B cell (primary cell): ENCODE measurements at regions not wholly inside any gene's neighbourhood (a gene's known extent, or its start where the extent isn't known, plus 50 kb on each side); places are given as distances from the start of the nearest gene placed in this dataset.

Experiments
- ATAC-seq: fragments of 200-7000 bp; cut with Tn5 transposase; one replicate; pipeline ENCODE4 v1.10.0; 2021; ENCODE audit warnings: low read depth, mild to moderate bottlenecking, moderate number of reproducible peaks, moderate library complexity
- CTCF ChIA-PET: fragments of 350-600 bp; sonication (Branson Sonifier 250); formaldehyde crosslinking; loops from one replicate; lab custom pipeline; 2021; ENCODE audit warnings: antibody characterized with exemption, inconsistent platforms; lab: Charles Lee
- POLR2A ChIA-PET: fragments of 350-600 bp; sonication (Branson Sonifier 250); formaldehyde crosslinking; loops from one replicate; lab custom pipeline; 2021; ENCODE audit warnings: antibody characterized with exemption; lab: Charles Lee
- DNase-seq: peaks from one replicate; pipeline ENCODE4 v3.0.0; 2013
- H2AFZ ChIP-seq: 2 replicates; pipeline ENCODE4 v1.6.1; 2012; ENCODE audit warnings: mild to moderate bottlenecking, low read depth, low read length; ENCODE audit not compliant: insufficient read depth, poor library complexity, severe bottlenecking
- H3K27ac ChIP-seq, 2 donors: 1 replicate in 1 of 2; 2 replicates in 1 of 2; pipeline ENCODE4 v1.5.1; 2012 to 2013; ENCODE audit warnings: low read length in 2 of 2, mild to moderate bottlenecking in 2 of 2, moderate library complexity in 1 of 2
- H3K27me3 ChIP-seq, 4 experiments: fragments of 200-600 bp in 1 of 4; sonication (generic) in 1 of 4; replicated peaks in 1 of 4; 1 replicate in 2 of 4; 2 replicates in 2 of 4; pipeline versions ENCODE4 v1.6.1 to v1.7.0; 2013 to 2016; ENCODE audit warnings: low read length in 3 of 4, mild to moderate bottlenecking in 2 of 4, mixed read lengths in 1 of 4, moderate library complexity in 1 of 4; ENCODE audit not compliant: insufficient read depth in 4 of 4, control insufficient read depth in 3 of 4; ENCODE audit errors: control extremely low read depth in 1 of 4
- H3K36me3 ChIP-seq, 2 experiments: replicated peaks in 1 of 2; 1 replicate in 1 of 2; 2 replicates in 1 of 2; pipeline versions ENCODE4 v1.6.1 to v1.7.1; 2013; ENCODE audit warnings: low read length in 1 of 2; ENCODE audit not compliant: insufficient read depth in 2 of 2, control insufficient read depth in 1 of 2; ENCODE audit errors: control extremely low read depth in 1 of 2, extremely low read depth in 1 of 2
- H3K4me1 ChIP-seq, 2 donors: fragments of 200-600 bp in 1 of 2; sonication (generic) in 1 of 2; 1 replicate in 1 of 2; 2 replicates in 1 of 2; pipeline versions ENCODE4 v1.5.1 to v1.6.1; 2013 to 2017; ENCODE audit warnings: low read length in 2 of 2; ENCODE audit not compliant: control insufficient read depth in 2 of 2, insufficient read depth in 2 of 2
- H3K4me2 ChIP-seq: replicated peaks from 2 replicates; pipeline ENCODE3; 2012; ENCODE audit warnings: mild to moderate bottlenecking, low read depth, low read length; ENCODE audit not compliant: poor library complexity, severe bottlenecking
- H3K4me3 ChIP-seq, 5 experiments: fragments of 200-600 bp in 1 of 5; sonication (generic) in 1 of 5; 1 replicate in 3 of 5; 2 replicates in 2 of 5; pipeline versions ENCODE4 v1.5.1 to v1.7.0; 2011 to 2016; ENCODE audit warnings: low read length in 4 of 5, mild to moderate bottlenecking in 4 of 5, low read depth in 2 of 5, control low read depth in 1 of 5, moderate library complexity in 1 of 5; ENCODE audit not compliant: insufficient read depth in 1 of 5; ENCODE audit errors: control extremely low read depth in 1 of 5, extremely low read depth in 1 of 5
- H3K79me2 ChIP-seq: fragments of 200-600 bp; sonication (generic); one replicate; pipeline ENCODE4 v1.6.0; 2016; ENCODE audit warnings: low read length; ENCODE audit not compliant: control insufficient read depth, insufficient read depth
- H3K9ac ChIP-seq: fragments of 200-600 bp; sonication (generic); 2 replicates; pipeline ENCODE4 v1.6.1; 2017; ENCODE audit warnings: mild to moderate bottlenecking, low read length, moderate library complexity
- H3K9me3 ChIP-seq, 3 donors: one replicate each; pipeline versions ENCODE4 v1.6.1 to v1.7.1; 2013; ENCODE audit warnings: low read length in 2 of 3; ENCODE audit not compliant: control insufficient read depth in 2 of 3, insufficient read depth in 1 of 3; ENCODE audit errors: control extremely low read depth in 1 of 3
- H4K20me1 ChIP-seq: 2 replicates; pipeline ENCODE4 v1.6.0; 2012; ENCODE audit warnings: mild to moderate bottlenecking, low read length; ENCODE audit not compliant: insufficient read depth, control insufficient read depth, poor library complexity, severe bottlenecking
- H3K27ac Mint-ChIP-seq: one replicate; pipeline ENCODE4 v1.8.0; 2021; ENCODE audit warnings: mixed read lengths
- H3K27me3 Mint-ChIP-seq: one replicate; pipeline ENCODE4 v1.8.0; 2021; ENCODE audit warnings: mixed read lengths
- H3K4me1 Mint-ChIP-seq: one replicate; pipeline ENCODE4 v1.8.0; 2021; ENCODE audit warnings: mixed read lengths
- H3K4me3 Mint-ChIP-seq: one replicate; pipeline ENCODE4 v1.8.0; 2021; ENCODE audit warnings: mixed read lengths
- H3K9me3 Mint-ChIP-seq: one replicate; pipeline ENCODE4 v1.8.0; 2022; ENCODE audit warnings: mixed read lengths; ENCODE audit not compliant: insufficient read depth
- CTCF ChIP-seq: fragments of 200-600 bp; IDR thresholded peaks from one replicate; pipeline ENCODE4 v1.8.0; 2022; ENCODE audit warnings: antibody characterized with exemption, mild to moderate bottlenecking
- EZH2 ChIP-seq: IDR thresholded peaks from 2 replicates; pipeline ENCODE4 v1.6.1; 2012; ENCODE audit warnings: borderline replicate concordance, low read depth, mild to moderate bottlenecking, moderate library complexity, low read length; ENCODE audit not compliant: insufficient read depth, poor library complexity, severe bottlenecking
- WGBS: methylation state at CpG from one replicate; pipeline ENCODE4 v1.1.5; 2013; ENCODE audit warnings: missing lambda C conversion rate; ENCODE audit not compliant: insufficient coverage; 5-methylcytosine and 5-hydroxymethylcytosine counted together
- intact Hi-C: fragments of 100-400 bp; cut with micrococcal nuclease; formaldehyde crosslinking; loops from one replicate; pipeline ENCODE4 v1.10.0; 2022

- H3K27ac ChIP-seq: no peak overlapping the region
- no peak overlapping the region for H3K9ac ChIP-seq
- no CpG with 5 or more reads among the region's 1 CpG for WGBS
- Mint-ChIP-seq H3K4me3 (no peak overlapping the region), H3K27me3 (peaks cover 6% of the 10 kb centered on the region), H3K4me1 (no peaks in the 10 kb centered on the region), H3K9me3 (no peaks in the 10 kb centered on the region), H3K27ac (no peak overlapping the region)
- no peak overlapping the region for H3K4me2 ChIP-seq
- no peaks in the 10 kb centered on the region for H3K9me3 ChIP-seq
- H2AFZ ChIP-seq: no peak overlapping the region
- ChIA-PET POLR2A (no interaction called here), CTCF (interaction anchor here (0.6 kb wide), 1 partner anchor 649 kb away, joined by 3 read pairs; no protein-coding TSS in a partner anchor)
- no peak for DNase-seq
- intact Hi-C loops: no loop called here
- H3K4me3 ChIP-seq: no peak overlapping the region
- no peaks in the 10 kb centered on the region for H3K79me2 ChIP-seq
- H3K36me3 ChIP-seq: no peaks in the 10 kb centered on the region
- H3K27me3 ChIP-seq: no peaks in the 10 kb centered on the region
- H4K20me1 ChIP-seq: no peaks in the 10 kb centered on the region
- no peak for ATAC-seq
- no peaks in the 10 kb centered on the region for H3K4me1 ChIP-seq
- no peak for TF ChIP-seq EZH2
- TF ChIP-seq CTCF: no peak
These were observed 344.9 kb upstream of the RUNX1 start for GRCh38 chr21:35394049-35394448.

GRCh38 chr21:35390013-35390776 is 341.1 kb upstream of the RUNX1 start:
- no peak overlapping the region for H3K9ac ChIP-seq
- WGBS: no CpG with 5 or more reads among the region's 5 CpGs
- Mint-ChIP-seq H3K4me1 (no peaks in the 10 kb centered on the region), H3K27ac (no peak overlapping the region), H3K27me3 (peaks cover 6% of the 10 kb centered on the region), H3K9me3 (peaks cover 4% of the 10 kb centered on the region), H3K4me3 (no peak overlapping the region)
- ATAC-seq: no peak
- no peak overlapping the region for H3K4me2 ChIP-seq
- H3K27ac ChIP-seq: no peak overlapping the region
- no peaks in the 10 kb centered on the region for H3K79me2 ChIP-seq
- no peaks in the 10 kb centered on the region for H3K27me3 ChIP-seq
- peaks cover 0 to 5% (median 0%) of the 10 kb centered on the region in 3 donors for H3K9me3 ChIP-seq
- TF ChIP-seq CTCF (no peak), EZH2 (no peak)
- CTCF ChIA-PET: interaction anchor here (0.5 to 2.0 kb wide), 6 partner anchors 19 to 698 kb away, joined by 3 to 8 read pairs (median 3); no protein-coding TSS in a partner anchor
- H3K4me1 ChIP-seq: no peaks in the 10 kb centered on the region
- DNase-seq: no peak
- POLR2A ChIA-PET: interaction anchor here (0.7 kb wide), 1 partner anchor 488 kb away, joined by 5 read pairs; no protein-coding TSS in a partner anchor
- no peaks in the 10 kb centered on the region for H3K36me3 ChIP-seq
- no peak overlapping the region for H2AFZ ChIP-seq
- H4K20me1 ChIP-seq: no peaks in the 10 kb centered on the region
- H3K4me3 ChIP-seq: no peak overlapping the region
- intact Hi-C loops: no loop called here
